ENCODE measurements at regions not wholly inside any gene's neighbourhood (a gene's known extent, or its start where the extent isn't known, plus 50 kb on each side); places are given as distances from the start of the nearest gene placed in this dataset.

GRCh38 chr12:84757978-84758377 lies 154.6 kb downstream of the SLC6A15 start:
- no peak for TF ChIP-seq CTCF (optimal IDR thresholded peaks at IDR 0.05 in 1 of 3, IDR thresholded peaks at IDR 0.05 in 1 of 3, conservative IDR thresholded peaks at IDR 0.05 in 1 of 3; ENCODE audit: extremely low read depth in 1 of 3, insufficient read depth in 2 of 3, low read length in 3 of 3)
- no peak for TF ChIP-seq EZH2 (IDR thresholded peaks at IDR 0.05; ENCODE audit: low read length)

Data from keratinocyte (primary cell).